ENCODE measurements at regions not wholly inside any gene's neighbourhood (a gene's known extent, or its start where the extent isn't known, plus 50 kb on each side); places are given as distances from the start of the nearest gene placed in this dataset.

- POLR2A ChIA-PET = no interaction called here
- DNase-seq (ENCODE audit: extremely low spot score) = no peak
- no peak for TF ChIP-seq CTCF (IDR thresholded peaks at IDR 0.05; ENCODE audit: control extremely low read depth, extremely low read depth, low read depth, missing control alignments)
- CTCF ChIA-PET = no interaction called here
Observed at GRCh38 chr5:158305861-158306260, 446.9 kb upstream of the CLINT1 start.

- ChIA-PET POLR2A (no interaction called here), CTCF (no interaction called here)
- TF ChIP-seq CTCF (IDR thresholded peaks at IDR 0.05; ENCODE audit: control extremely low read depth, extremely low read depth, low read depth, missing control alignments) = no peak
- no peak for DNase-seq (ENCODE audit: extremely low spot score)
Observed at GRCh38 chr5:158304607-158305006, 445.7 kb upstream of the CLINT1 start.

GRCh38 chr5:158303883-158304282 lies 444.9 kb upstream of the CLINT1 start:
- DNase-seq (ENCODE audit: extremely low spot score) = no peak
- TF ChIP-seq CTCF (IDR thresholded peaks at IDR 0.05; ENCODE audit: control extremely low read depth, extremely low read depth, low read depth, missing control alignments) = no peak
- CTCF ChIA-PET = no interaction called here
- POLR2A ChIA-PET = no interaction called here

- ChIA-PET POLR2A (no interaction called here), CTCF (no interaction called here)
- TF ChIP-seq CTCF (IDR thresholded peaks at IDR 0.05; ENCODE audit: control extremely low read depth, extremely low read depth, low read depth, missing control alignments) = no peak
- DNase-seq (ENCODE audit: extremely low spot score) = no peak
Observed at GRCh38 chr5:158303275-158303674, 444.3 kb upstream of the CLINT1 start.

GRCh38 chr5:158302029-158302428 lies 443.1 kb upstream of the CLINT1 start:
- no peak for TF ChIP-seq CTCF (IDR thresholded peaks at IDR 0.05; ENCODE audit: control extremely low read depth, extremely low read depth, low read depth, missing control alignments)

GRCh38 chr5:158301186-158301585 lies 442.2 kb upstream of the CLINT1 start:
- no peak for DNase-seq (ENCODE audit: extremely low spot score)
- no peak for TF ChIP-seq CTCF (IDR thresholded peaks at IDR 0.05; ENCODE audit: control extremely low read depth, extremely low read depth, low read depth, missing control alignments)
- ChIA-PET POLR2A (no interaction called here), CTCF (no interaction called here)

More at GRCh38 chr5:158302029-158302428, 443.1 kb upstream of the CLINT1 start:
- POLR2A ChIA-PET = no interaction called here
- CTCF ChIA-PET = no interaction called here
- no peak for DNase-seq (ENCODE audit: extremely low spot score)

GRCh38 chr5:158300256-158300655 lies 441.3 kb upstream of the CLINT1 start:
- TF ChIP-seq CTCF (IDR thresholded peaks at IDR 0.05; ENCODE audit: control extremely low read depth, extremely low read depth, low read depth, missing control alignments) = no peak
- ChIA-PET CTCF (no interaction called here), POLR2A (no interaction called here)
- no peak for DNase-seq (ENCODE audit: extremely low spot score)
